GM20000 (cell line): ENCODE measurements at regions not wholly inside any gene's neighbourhood (a gene's known extent, or its start where the extent isn't known, plus 50 kb on each side); places are given as distances from the start of the nearest gene placed in this dataset.

Source experiments
- DNase-seq: peaks from one replicate; pipeline ENCODE4 v3.0.0; 2012; ENCODE audit warnings: low spot score
- TF ChIP-seq, protein P1 (sequence below): IDR thresholded peaks from 2 replicates; pipeline ENCODE4 v1.5.1; 2012; ENCODE audit warnings: mild to moderate bottlenecking, control low read depth; ENCODE audit errors: extremely low read depth, missing control alignments

- no peak for DNase-seq
- TF ChIP-seq, protein P1, sequence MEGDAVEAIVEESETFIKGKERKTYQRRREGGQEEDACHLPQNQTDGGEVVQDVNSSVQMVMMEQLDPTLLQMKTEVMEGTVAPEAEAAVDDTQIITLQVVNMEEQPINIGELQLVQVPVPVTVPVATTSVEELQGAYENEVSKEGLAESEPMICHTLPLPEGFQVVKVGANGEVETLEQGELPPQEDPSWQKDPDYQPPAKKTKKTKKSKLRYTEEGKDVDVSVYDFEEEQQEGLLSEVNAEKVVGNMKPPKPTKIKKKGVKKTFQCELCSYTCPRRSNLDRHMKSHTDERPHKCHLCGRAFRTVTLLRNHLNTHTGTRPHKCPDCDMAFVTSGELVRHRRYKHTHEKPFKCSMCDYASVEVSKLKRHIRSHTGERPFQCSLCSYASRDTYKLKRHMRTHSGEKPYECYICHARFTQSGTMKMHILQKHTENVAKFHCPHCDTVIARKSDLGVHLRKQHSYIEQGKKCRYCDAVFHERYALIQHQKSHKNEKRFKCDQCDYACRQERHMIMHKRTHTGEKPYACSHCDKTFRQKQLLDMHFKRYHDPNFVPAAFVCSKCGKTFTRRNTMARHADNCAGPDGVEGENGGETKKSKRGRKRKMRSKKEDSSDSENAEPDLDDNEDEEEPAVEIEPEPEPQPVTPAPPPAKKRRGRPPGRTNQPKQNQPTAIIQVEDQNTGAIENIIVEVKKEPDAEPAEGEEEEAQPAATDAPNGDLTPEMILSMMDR, result no peak
These were observed 105.7 kb upstream of the SOX1 start for GRCh38 chr13:111961236-111961635.

DNA sequence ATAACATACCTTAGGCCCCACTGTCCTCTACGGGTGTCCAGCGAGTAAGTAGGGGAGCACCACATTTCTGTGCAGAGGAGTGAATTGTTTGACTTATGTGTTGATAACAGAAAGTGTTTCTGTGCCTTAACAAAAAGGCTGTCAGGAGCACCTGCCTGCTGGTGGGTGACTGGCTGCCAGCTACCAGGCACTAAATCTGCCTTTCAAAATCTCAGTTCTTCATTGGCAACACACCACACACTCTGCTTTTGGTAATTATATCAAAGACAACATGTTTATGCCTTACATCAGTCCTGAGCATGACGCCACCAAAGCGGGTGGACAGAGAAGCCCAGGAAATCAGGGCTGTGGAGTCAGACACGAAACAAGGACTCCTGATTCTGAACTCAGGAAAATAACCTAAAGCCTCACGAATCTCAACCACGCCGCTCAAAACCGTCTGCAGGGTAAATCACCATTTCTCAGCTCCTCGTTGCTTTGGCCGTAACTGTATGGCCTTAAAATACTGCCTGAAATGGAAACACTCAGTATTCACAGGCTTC lies 105.2 kb upstream of the SOX1 start:
- DNase-seq, result no peak
- TF ChIP-seq, protein P1, result no peak

- no peak for DNase-seq
These were observed 104.5 kb upstream of the SOX1 start for GRCh38 chr13:111962431-111962891.

DNA sequence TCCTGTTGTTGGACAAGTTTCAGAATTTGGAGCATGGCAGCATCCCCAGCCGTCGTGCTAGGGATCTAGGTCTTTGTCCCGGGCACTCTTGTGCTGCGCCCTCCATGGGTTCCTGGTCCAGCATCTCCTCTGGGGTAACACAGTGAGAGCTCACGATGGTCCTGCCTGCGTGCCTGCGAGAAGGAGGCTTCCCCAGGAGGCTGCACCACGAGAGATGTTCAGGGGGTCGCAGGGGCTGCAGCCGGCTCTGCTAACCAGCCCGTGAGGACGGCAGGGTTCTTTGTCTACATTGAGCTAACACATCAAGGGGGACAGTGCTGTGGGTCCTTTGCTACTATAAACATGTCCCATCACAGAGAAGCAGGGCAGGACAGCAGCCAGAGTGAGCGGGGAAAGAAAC lies 103.9 kb upstream of the SOX1 start:
- no peak for DNase-seq
- TF ChIP-seq, protein P1, result no peak

More at GRCh38 chr13:111962431-111962891, 104.5 kb upstream of the SOX1 start:
- TF ChIP-seq, protein P1, result no peak

- DNase-seq, result no peak
- TF ChIP-seq, protein P1, result no peak
These were observed 102.4 kb upstream of the SOX1 start for GRCh38 chr13:111964411-111965035.

- DNase-seq, result no peak
- TF ChIP-seq, protein P1, result no peak
These were observed 101.3 kb upstream of the SOX1 start for GRCh38 chr13:111965466-111966214.

- DNase-seq, result no peak
- TF ChIP-seq, protein P1, result no peak
These were observed 100.0 kb upstream of the SOX1 start for GRCh38 chr13:111966933-111967332.
